ENCODE measurements at regions not wholly inside any gene's neighbourhood (a gene's known extent, or its start where the extent isn't known, plus 50 kb on each side); places are given as distances from the start of the nearest gene placed in this dataset.

DNA sequence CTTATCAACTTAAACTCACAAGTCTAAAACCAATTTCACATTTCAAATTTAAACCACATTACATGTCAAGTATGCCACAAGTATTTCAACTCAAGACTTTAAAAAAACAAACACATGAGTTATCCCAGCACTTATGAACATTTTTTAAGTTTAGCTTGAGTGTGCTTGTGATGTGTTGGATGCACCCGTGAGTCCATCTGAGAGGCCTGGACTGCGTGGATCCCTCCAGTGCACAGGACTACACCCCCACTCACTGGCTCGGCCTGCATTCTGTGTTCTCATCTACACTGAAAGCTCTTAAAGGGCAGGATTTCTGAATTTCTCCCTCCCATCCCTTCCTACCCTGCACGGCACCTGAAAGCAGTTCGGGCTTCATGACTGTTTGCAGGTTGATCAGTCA is 128.8 kb upstream of the CD93 start:
- no peak for DNase-seq
- Mint-ChIP-seq H3K27ac (no peak overlapping the region), H3K27me3 (ENCODE audit: low read depth) (no peaks in the 10 kb centered on the region), H3K4me1 (ENCODE audit: low read depth) (no peaks in the 10 kb centered on the region), H3K9me3 (peaks cover 1 to 12% of the 10 kb centered on the region in 2 donors), H3K36me3 (ENCODE audit: insufficient read depth in 2 of 2) (peaks cover 0 to 2% of the 10 kb centered on the region in 2 donors), H3K4me3 (no peak overlapping the region)
- no peak for ATAC-seq (replicated peaks in 1 of 2)

DNA sequence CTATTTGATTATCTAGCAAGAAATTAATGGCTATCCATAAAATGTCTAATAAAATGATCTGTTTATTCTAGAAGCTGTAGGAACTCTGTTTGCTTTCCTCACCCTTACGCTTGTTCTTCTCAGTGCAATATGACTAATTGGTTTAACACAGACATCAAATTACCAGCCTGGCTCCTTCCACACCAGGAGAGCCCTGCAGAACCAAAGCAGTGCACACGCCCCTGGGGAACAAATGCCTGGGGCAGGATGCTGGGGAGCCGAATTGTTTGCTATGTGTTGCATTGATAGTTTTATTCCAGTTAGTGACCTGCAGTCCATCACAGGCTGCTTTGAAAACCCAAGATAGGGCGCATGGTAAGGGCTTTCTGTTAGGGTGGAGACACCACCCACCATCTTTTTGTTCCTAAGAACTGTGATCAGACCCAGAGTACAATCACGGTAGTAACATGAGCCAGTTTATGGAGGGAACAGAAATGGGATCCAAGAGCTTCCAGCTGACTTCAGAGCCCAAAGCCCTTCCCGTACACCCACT is 126.4 kb upstream of the CD93 start:
- Mint-ChIP-seq H3K27me3 (ENCODE audit: low read depth) (peaks cover 8% of the 10 kb centered on the region), H3K4me1 (ENCODE audit: low read depth) (no peaks in the 10 kb centered on the region), H3K4me3 (no peak overlapping the region), H3K27ac (no peak overlapping the region), H3K9me3 (no peaks in the 10 kb centered on the region), H3K36me3 (ENCODE audit: insufficient read depth in 2 of 2) (no peaks in the 10 kb centered on the region)
- ATAC-seq (replicated peaks in 1 of 2): no peak
- DNase-seq: no peak

DNA sequence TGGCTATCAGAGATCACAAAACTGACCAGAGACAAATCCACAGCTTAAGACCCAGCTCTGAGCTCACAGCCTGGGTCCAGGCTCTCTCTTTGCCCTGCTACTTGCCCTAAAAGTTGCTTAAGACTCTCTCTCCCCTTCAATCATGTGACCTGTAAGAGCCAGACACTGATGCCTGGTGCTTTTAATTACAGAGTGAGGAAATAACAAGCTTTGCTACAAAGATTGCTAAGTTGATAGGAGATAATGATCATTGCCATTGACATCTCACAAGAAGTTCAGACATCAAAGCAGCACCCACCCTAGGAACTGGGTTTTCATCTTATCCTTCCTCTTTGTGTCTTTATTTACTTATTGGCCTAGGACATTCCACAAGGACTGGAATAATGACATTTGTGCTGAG is 125.9 kb upstream of the CD93 start:
- Mint-ChIP-seq H3K36me3 (ENCODE audit: insufficient read depth in 2 of 2) (no peaks in the 10 kb centered on the region), H3K27ac (no peak overlapping the region), H3K9me3 (no peaks in the 10 kb centered on the region)

DNA sequence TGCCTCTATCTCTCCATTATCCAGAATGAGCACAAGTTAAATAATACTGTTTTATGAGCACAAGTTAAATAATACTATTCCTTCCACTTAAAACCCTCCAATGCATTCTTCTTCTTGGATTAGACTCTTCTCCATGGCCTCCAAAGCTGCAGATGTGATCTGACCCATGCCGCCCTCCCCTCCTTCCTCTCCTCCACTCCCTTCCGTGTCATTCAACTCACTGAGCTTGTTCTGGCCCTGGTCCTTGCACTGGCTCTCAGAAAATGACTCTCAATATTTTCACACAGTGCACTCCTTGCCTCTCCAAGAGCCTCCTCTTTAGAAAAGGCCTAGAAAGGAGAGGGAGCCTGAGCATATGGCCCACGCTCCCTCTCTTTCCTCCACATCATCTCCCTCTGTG is 125.0 kb upstream of the CD93 start:
- Mint-ChIP-seq H3K9me3 (no peaks in the 10 kb centered on the region), H3K4me3 (no peak overlapping the region), H3K27ac (no peak overlapping the region), H3K36me3 (ENCODE audit: insufficient read depth in 2 of 2) (no peaks in the 10 kb centered on the region), H3K4me1 (ENCODE audit: low read depth) (no peaks in the 10 kb centered on the region), H3K27me3 (ENCODE audit: low read depth) (peaks cover 8% of the 10 kb centered on the region)
- ATAC-seq (replicated peaks in 1 of 2) (no peak), DNase-seq (no peak)

More for the DNA sequence above, 125.9 kb upstream of the CD93 start:
- Mint-ChIP-seq H3K4me3 (no peak overlapping the region), H3K4me1 (ENCODE audit: low read depth) (no peaks in the 10 kb centered on the region), H3K27me3 (ENCODE audit: low read depth) (peaks cover 8% of the 10 kb centered on the region)
- DNase-seq: no peak
- ATAC-seq (replicated peaks in 1 of 2): no peak

DNA sequence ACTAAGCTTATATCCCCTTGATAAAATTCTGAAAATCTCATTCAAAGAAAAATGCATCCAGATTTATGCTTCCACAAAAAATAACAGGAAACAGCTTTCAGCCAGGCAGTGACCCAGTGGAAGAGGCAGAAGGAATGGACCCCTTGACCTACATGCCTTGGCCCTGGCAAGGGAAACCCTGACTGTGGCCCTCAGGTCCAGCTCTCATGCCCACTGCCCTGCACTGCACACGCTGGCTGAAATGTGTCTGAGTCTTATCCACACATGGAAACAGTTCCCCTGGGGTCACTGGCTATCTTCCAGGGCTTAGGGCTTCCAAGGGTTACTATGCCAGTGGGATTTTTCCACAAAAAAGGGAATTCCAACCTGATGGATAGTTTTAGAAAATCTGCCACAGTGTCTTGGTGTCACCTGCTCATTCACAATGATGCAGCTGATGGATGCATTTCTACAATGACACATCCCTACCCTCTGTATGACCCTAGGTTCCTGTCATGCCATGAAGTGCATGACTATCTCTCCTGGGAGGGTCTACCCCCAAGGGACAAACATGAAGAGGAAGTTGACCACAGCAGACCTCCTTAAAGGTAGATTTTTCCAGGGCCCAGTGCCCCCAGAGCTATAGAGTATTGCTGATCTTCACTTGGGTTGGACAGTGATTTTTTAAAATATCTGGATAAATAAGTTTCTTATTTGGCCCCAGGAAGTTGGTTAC is 121.9 kb upstream of the CD93 start:
- H3K27ac Mint-ChIP-seq: no peak overlapping the region
- H3K4me3 Mint-ChIP-seq: no peak overlapping the region
- no peak for DNase-seq
- no peaks in the 10 kb centered on the region for H3K36me3 Mint-ChIP-seq (ENCODE audit: insufficient read depth in 2 of 2)
- H3K4me1 Mint-ChIP-seq (ENCODE audit: low read depth): no peaks in the 10 kb centered on the region
- ATAC-seq (replicated peaks in 1 of 2): no peak
- peaks cover 18% of the 10 kb centered on the region for H3K27me3 Mint-ChIP-seq (ENCODE audit: low read depth)
- H3K9me3 Mint-ChIP-seq: no peaks in the 10 kb centered on the region

DNA sequence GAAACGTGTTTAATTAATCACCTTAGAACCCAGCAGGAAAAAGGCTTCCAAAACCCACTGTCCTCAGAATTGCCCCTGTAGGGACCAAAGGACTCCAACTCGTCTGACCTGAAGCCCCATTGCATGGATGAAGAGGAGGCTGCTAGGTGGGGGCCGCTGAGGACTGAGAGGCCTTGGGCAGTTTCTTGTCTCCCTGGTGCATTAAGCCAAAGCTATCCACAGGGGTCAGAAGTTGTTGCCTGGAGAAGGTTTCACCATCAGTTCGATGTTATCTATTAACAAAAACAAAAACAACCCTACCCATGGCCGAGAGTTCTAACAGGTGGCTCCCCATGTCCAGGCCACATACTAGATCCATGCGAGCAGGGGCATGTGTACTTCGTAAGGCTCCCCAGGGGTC is 120.9 kb upstream of the CD93 start:
- ATAC-seq (replicated peaks in 1 of 2) (no peak), DNase-seq (no peak)
- Mint-ChIP-seq H3K27ac (no peak overlapping the region), H3K36me3 (ENCODE audit: insufficient read depth in 2 of 2) (no peaks in the 10 kb centered on the region), H3K4me3 (no peak overlapping the region), H3K9me3 (no peaks in the 10 kb centered on the region), H3K27me3 (ENCODE audit: low read depth) (peaks cover 22% of the 10 kb centered on the region), H3K4me1 (ENCODE audit: low read depth) (no peaks in the 10 kb centered on the region)

DNA sequence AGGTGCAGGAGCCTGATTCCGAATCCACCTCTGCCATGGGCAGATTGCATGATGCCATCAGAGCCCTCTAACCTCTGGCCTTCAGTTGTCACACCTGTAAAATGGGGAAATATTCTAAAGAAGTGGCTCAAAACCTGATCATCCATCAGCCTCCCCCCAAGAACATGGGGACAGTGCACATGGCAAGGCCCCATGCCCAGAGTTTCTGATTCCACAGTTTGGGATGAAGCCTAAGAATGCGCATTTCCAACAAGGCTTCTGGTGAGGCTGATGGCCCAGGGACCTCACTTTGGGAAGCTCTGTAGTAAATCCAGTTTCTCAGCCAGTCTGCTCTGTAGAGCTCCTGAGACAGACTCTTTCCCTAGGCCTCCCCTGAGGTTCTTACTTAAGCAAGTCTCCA is 119.9 kb upstream of the CD93 start:
- Mint-ChIP-seq H3K4me3 (no peak overlapping the region), H3K36me3 (ENCODE audit: insufficient read depth in 2 of 2) (no peaks in the 10 kb centered on the region), H3K4me1 (ENCODE audit: low read depth) (no peaks in the 10 kb centered on the region), H3K27me3 (ENCODE audit: low read depth) (peaks cover 22% of the 10 kb centered on the region), H3K27ac (no peak overlapping the region), H3K9me3 (no peaks in the 10 kb centered on the region)
- DNase-seq (no peak), ATAC-seq (replicated peaks in 1 of 2) (no peak)

DNA sequence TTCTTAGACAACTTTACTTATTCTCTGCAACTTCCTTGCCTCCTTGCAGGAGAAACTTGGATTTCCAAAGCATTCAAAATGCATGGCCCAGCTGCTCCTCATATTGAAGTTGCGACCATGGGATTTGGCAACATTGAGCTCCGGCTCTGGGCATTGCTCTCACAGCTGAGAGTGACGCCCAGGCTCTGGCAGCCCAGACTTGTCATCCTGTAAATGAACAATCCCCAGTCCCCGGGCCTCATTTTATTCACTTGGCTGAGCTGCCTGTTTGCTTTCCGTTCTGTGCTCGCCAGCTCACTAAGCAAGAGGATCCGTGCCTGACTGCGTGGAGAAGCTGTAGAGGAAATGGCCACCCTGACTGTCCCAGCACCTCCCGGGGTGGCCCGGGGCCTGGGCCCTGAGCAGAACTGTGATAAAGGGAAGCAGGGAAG is 119.5 kb upstream of the CD93 start:
- H3K4me1 Mint-ChIP-seq (ENCODE audit: low read depth): no peaks in the 10 kb centered on the region
- DNase-seq (no peak), ATAC-seq (replicated peaks in 1 of 2) (no peak)
- no peak overlapping the region for H3K4me3 Mint-ChIP-seq
- H3K36me3 Mint-ChIP-seq (ENCODE audit: insufficient read depth in 2 of 2): no peaks in the 10 kb centered on the region
- H3K9me3 Mint-ChIP-seq: no peaks in the 10 kb centered on the region
- no peak overlapping the region for H3K27ac Mint-ChIP-seq
- H3K27me3 Mint-ChIP-seq (ENCODE audit: low read depth): peaks cover 23% of the 10 kb centered on the region

DNA sequence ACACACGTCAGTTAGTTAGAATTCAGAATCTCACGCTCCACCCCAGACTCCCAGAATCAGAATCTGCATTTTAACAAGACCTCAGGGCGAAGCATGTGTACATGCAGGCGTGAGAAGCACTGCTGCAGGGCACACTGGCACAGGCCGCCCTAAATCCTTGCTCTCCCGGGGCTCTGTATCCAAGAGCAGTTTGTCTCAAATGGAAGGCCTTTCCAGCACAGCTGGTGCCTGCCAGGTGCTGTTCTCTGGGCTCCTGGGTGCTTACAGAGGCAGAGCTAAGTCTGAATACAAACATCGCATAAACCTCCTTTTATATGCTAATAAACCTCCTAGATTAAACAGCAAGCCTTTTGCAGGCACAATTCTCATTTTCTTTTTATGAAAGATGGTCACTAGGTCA is 119.1 kb upstream of the CD93 start:
- H3K9me3 Mint-ChIP-seq: no peaks in the 10 kb centered on the region
- no peak overlapping the region for H3K27ac Mint-ChIP-seq
- no peak for DNase-seq
- H3K27me3 Mint-ChIP-seq (ENCODE audit: low read depth): peaks cover 27% of the 10 kb centered on the region
- no peak overlapping the region for H3K4me3 Mint-ChIP-seq
- no peaks in the 10 kb centered on the region for H3K36me3 Mint-ChIP-seq (ENCODE audit: insufficient read depth in 2 of 2)
- no peak for ATAC-seq (replicated peaks in 1 of 2)
- no peaks in the 10 kb centered on the region for H3K4me1 Mint-ChIP-seq (ENCODE audit: low read depth)

DNA sequence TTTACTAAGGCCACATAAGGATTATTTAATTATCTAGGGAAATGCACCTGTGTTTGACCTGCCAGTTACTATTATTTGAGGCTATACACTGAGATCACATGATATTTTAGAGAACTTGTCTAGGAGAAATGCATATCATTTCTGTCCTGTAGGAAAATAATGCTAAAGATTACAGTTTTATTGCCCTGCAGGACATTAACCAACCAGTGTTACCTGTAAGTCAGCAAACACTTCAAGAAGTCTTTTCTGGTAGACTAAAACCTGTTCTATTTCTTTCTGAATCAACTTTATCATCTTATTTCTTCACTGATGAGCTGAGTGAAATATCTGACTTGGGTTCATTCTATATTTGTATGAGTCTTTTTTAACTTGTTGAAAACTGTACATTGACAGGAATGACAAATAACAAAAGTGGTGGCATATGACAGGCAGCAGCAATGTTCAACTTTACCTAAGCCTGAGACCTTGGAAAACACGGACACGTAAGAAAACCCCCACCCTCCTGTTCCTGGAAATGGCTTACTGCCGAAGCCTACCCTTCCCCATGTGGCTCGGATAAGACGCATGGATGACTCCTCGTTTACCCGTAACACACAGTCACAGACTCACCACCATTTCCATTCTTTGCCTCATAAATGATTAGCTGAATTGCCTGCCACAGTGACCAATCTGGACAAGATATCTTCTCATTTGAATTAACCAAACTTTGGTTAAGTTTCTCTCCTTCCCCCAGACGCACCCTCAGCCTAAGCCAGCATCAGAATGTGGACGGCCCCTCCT is 118.0 kb upstream of the CD93 start:
- Mint-ChIP-seq H3K36me3 (ENCODE audit: insufficient read depth in 2 of 2) (no peaks in the 10 kb centered on the region), H3K27ac (no peak overlapping the region)

DNA sequence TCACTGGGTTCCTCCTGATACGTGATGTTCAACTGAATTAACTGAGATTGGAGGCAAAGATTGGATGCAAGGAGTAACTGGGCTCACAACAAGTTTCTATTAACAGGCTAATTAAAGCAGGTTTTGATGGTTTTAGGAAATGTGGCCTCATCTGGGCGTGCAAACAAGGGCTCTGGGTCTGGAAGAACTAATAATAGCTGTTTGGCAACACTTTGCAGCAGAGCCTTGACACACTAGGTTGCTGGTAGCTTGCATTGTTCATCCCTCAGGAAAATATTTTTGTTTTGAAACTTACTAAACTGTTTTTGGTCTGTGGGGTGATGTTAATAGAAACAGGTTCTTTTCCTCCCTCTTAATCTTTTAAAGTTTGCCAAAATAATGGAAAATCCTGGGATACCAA is 117.2 kb upstream of the CD93 start:
- no peak overlapping the region for H3K27ac Mint-ChIP-seq
- H3K4me3 Mint-ChIP-seq: no peak overlapping the region
- peaks cover 20% of the 10 kb centered on the region for H3K27me3 Mint-ChIP-seq (ENCODE audit: low read depth)
- no peak for ATAC-seq (replicated peaks in 1 of 2)
- H3K4me1 Mint-ChIP-seq (ENCODE audit: low read depth): no peaks in the 10 kb centered on the region
- DNase-seq: no peak
- no peaks in the 10 kb centered on the region for H3K9me3 Mint-ChIP-seq
- H3K36me3 Mint-ChIP-seq (ENCODE audit: insufficient read depth in 2 of 2): no peaks in the 10 kb centered on the region

More for the DNA sequence above, 118.0 kb upstream of the CD93 start:
- Mint-ChIP-seq H3K9me3 (no peaks in the 10 kb centered on the region), H3K4me3 (no peak overlapping the region), H3K27me3 (ENCODE audit: low read depth) (peaks cover 28% of the 10 kb centered on the region), H3K4me1 (ENCODE audit: low read depth) (no peaks in the 10 kb centered on the region)
- ATAC-seq (replicated peaks in 1 of 2) (no peak), DNase-seq (no peak)

DNA sequence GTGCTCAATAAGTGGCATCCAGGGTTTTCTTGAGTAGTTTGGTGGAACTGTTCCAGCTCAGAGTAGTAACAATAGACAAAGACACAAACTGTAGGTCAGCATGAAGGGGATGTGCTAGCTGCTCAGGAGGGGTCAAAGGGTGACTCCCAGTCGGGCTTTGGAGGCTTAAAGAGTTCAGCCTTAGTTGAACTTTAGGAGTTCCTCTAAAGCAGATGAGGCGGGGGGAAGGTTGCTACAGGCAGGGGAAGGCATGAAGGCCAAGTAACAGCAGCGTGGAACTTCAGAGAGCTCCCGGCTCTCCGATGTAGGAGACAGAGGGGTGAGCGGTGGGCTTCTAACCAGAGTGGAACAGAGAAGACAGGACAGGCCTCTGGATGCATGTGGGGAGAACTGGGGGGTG is 115.5 kb upstream of the CD93 start:
- Mint-ChIP-seq H3K27ac (no peak overlapping the region), H3K4me1 (ENCODE audit: low read depth) (no peaks in the 10 kb centered on the region), H3K9me3 (no peaks in the 10 kb centered on the region), H3K4me3 (no peak overlapping the region), H3K36me3 (ENCODE audit: insufficient read depth in 2 of 2) (no peaks in the 10 kb centered on the region), H3K27me3 (ENCODE audit: low read depth) (peaks cover 20% of the 10 kb centered on the region)
- DNase-seq (no peak), ATAC-seq (replicated peaks in 1 of 2) (no peak)

DNA sequence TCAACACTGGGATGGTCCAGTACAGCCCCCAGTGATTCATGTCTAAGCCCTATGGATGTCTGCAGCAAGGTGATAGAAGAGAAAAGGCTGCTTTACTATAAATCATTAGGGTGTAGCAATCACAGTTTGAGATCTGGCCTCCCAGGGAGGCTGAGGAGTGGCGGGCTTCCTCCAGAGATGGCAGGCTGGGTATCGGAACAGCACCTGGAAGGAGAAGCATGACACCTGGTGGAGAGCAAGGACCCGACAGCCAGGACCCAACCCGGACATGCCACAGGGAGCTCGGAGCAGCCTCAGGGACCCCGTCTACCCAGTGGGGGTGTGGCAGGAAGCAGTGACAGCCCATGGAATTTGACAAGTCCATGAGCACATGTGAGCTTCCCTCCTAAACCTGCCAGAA is 114.8 kb upstream of the CD93 start:
- DNase-seq (peak in 1 of 2 donors; percentile 3), ATAC-seq (replicated peaks in 1 of 2) (no peak)
- no peak overlapping the region for H3K27ac Mint-ChIP-seq
- H3K9me3 Mint-ChIP-seq: no peaks in the 10 kb centered on the region
- peaks cover 20% of the 10 kb centered on the region for H3K27me3 Mint-ChIP-seq (ENCODE audit: low read depth)
- no peaks in the 10 kb centered on the region for H3K36me3 Mint-ChIP-seq (ENCODE audit: insufficient read depth in 2 of 2)
- H3K4me3 Mint-ChIP-seq: no peak overlapping the region
- no peaks in the 10 kb centered on the region for H3K4me1 Mint-ChIP-seq (ENCODE audit: low read depth)
